Stimulated activated CD4-positive, alpha-beta T cell treated with anti-CD3 and anti-CD28 coated beads, Interleukin-4, amount 100 ng/mL, for 24 hours (primary cell): ENCODE measurements at regions not wholly inside any gene's neighbourhood (a gene's known extent, or its start where the extent isn't known, plus 50 kb on each side); places are given as distances from the start of the nearest gene placed in this dataset.

Experiments used
- DNase-seq: peaks from one replicate; pipeline ENCODE4 v3.0.0-alpha.2; 2020

- DNase-seq, result no peak
Observed at GRCh38 chr21:14869984-14870852, 194.6 kb downstream of the NRIP1 start.

- no peak for DNase-seq
Observed at GRCh38 chr21:14866859-14867765, 197.7 kb downstream of the NRIP1 start.

- DNase-seq, result peak; percentile 36
Observed at GRCh38 chr21:14864211-14865021, 200.4 kb downstream of the NRIP1 start.

- no peak for DNase-seq
Observed at GRCh38 chr21:14863745-14864210, 201.0 kb downstream of the NRIP1 start.

GRCh38 chr21:14862794-14863720 lies 201.7 kb downstream of the NRIP1 start:
- peak; percentile 24 for DNase-seq

- DNase-seq, result no peak
Observed at GRCh38 chr21:14858311-14858710, 206.5 kb downstream of the NRIP1 start.

GRCh38 chr21:14857529-14857928 lies 207.3 kb downstream of the NRIP1 start:
- no peak for DNase-seq

- no peak for DNase-seq
Observed at GRCh38 chr21:14850394-14850793, 214.4 kb downstream of the NRIP1 start.

GRCh38 chr21:14846621-14847020 lies 218.2 kb downstream of the NRIP1 start:
- no peak for DNase-seq

- no peak for DNase-seq
Observed at GRCh38 chr21:14844001-14844400, 220.8 kb downstream of the NRIP1 start.

- no peak for DNase-seq
Observed at GRCh38 chr21:14842601-14843000, 222.2 kb downstream of the NRIP1 start.

GRCh38 chr21:14841511-14842472 lies 223.0 kb downstream of the NRIP1 start:
- DNase-seq, result no peak

GRCh38 chr21:14838400-14838799 lies 226.4 kb downstream of the NRIP1 start:
- no peak for DNase-seq

- DNase-seq, result no peak
Observed at GRCh38 chr21:14836950-14837349, 227.8 kb downstream of the NRIP1 start.

- DNase-seq, result no peak
Observed at GRCh38 chr21:14833666-14834351, 231.0 kb downstream of the NRIP1 start.

- DNase-seq, result no peak
Observed at GRCh38 chr21:14833241-14833640, 231.6 kb downstream of the NRIP1 start.

GRCh38 chr21:14830307-14830706 lies 234.5 kb downstream of the NRIP1 start:
- no peak for DNase-seq

GRCh38 chr21:14829685-14830084 lies 235.1 kb downstream of the NRIP1 start:
- DNase-seq, result no peak

- no peak for DNase-seq
Observed at GRCh38 chr21:14827468-14827867, 237.3 kb downstream of the NRIP1 start.

GRCh38 chr21:14826630-14827029 lies 238.2 kb downstream of the NRIP1 start:
- DNase-seq, result no peak
